H1 (cell line): ENCODE measurements at regions not wholly inside any gene's neighbourhood (a gene's known extent, or its start where the extent isn't known, plus 50 kb on each side); places are given as distances from the start of the nearest gene placed in this dataset.

ENCODE experiments used
- ATF3 ChIP-seq: IDR thresholded peaks from 2 replicates; pipeline ENCODE4 v1.6.1; 2011; ENCODE audit warnings: low read depth, mild to moderate bottlenecking, low read length; ENCODE audit not compliant: insufficient read depth
- USF2 ChIP-seq: IDR thresholded peaks from 2 replicates; pipeline ENCODE4 v1.6.1; 2011; ENCODE audit warnings: low read length, improper control_type of control experiment

- TF ChIP-seq ATF3 (no peak), USF2 (no peak)
Observed at GRCh38 chr3:81955878-81956277, 194.4 kb upstream of the GBE1 start (continued).
